GM21576 (cell line): ENCODE measurements at regions not wholly inside any gene's neighbourhood (a gene's known extent, or its start where the extent isn't known, plus 50 kb on each side); places are given as distances from the start of the nearest gene placed in this dataset.
"Not testable (repeated sequence)": the region's sequence is repeated elsewhere in the genome, so short reads cannot be mapped to it uniquely, and the experiment has no call there.

Experiments
- ATAC-seq: cut with Tn5 transposase; IDR thresholded peaks from one replicate; pipeline ENCODE4 v1.9.1; 2021; ENCODE audit warnings: mild to moderate bottlenecking, moderate library complexity; ENCODE audit not compliant: unreplicated experiment

DNA sequence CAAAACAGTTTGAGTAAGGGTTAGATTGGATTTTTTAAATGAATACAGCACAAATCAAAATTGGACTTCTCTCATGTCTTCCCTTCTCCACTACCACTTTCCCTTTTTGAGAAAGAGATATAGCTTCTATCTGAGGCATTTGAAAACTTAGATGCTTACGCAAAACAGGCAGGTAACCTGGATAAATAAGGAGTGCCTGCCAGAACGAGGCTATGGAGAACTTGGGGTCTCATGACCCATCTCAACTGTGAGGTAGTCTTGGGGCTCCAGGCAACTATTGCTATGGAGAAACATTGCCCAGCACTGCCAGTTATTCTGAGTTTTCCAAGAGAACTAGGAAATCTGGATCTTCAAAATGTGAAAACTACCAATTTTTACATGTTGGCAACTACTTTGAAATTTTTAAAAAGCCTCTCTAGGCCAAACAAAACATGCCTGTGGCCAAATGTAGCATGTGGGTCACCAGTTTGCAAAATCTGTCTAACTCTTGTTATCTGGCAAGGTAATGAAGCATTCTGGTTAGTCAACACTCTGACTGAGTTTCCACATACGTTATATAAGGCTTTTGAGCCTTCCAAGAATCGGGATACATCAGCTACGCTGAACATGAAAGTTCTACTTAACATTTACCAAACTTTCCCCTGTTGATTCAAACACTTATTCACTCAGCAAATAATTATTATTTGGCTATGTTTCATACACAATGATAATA is 752.7 kb downstream of the KCNA4 start:
- ATAC-seq, result no peak

DNA sequence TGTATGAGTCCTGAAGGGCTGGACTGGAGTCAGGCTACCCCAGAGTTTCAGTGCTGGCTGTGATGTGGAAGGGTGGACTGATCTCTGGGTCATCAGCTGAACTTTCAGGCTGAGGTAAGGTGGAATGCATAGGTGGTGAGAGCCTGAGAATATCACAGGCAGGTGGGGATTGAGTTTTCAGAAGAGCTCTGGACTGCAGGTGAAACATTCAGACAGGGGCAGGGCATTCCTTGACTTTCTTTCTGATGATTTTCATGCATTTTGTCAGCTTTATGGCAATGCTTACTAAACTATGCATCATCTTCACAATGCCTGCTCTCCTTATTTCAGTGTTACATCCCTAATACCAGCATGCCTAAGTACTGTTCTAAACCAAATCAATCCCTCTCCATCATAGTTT is 755.0 kb downstream of the KCNA4 start:
- ATAC-seq, result no peak

DNA sequence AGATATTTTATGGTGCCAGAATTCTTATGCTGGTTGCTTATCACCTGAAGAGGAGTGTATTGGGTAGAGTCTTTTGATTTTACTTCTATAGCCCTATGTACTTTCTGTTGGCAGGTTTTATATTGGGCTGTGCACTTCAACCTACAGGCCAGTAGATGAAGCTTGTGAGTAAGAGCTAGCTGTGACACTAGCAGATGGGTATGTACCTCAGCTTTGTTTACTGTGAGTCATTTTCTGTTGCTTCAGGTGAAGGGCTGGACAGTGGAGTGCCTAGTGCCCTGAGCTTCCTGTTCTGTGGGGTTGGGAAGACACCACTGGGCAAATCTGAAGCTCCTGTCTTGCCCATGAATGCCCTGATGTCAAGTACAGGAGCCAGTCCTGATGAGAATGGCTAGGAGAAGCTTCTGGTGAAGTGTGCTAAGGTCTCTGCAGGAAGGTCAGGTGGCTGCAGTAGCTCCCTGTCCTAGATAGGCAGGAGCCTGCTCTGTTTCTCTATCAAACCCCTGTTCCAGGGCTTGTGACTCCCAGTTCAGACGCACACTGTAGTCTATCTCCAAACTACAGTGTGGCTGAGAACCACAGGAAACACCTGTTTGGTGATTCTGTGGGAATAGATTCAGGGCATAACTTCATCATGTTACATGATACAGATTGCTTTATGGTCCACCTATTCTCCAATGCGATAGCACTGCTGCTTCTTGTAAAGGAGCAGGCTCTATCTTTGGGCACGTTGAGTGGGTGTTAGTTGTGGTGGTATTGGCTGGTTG is 755.7 kb downstream of the KCNA4 start:
- no peak for ATAC-seq

GRCh38 chr11:29258411-29258810 is 758.4 kb downstream of the KCNA4 start:
- no peak for ATAC-seq

GRCh38 chr11:29256580-29256979 is 760.2 kb downstream of the KCNA4 start:
- ATAC-seq, result no peak

DNA sequence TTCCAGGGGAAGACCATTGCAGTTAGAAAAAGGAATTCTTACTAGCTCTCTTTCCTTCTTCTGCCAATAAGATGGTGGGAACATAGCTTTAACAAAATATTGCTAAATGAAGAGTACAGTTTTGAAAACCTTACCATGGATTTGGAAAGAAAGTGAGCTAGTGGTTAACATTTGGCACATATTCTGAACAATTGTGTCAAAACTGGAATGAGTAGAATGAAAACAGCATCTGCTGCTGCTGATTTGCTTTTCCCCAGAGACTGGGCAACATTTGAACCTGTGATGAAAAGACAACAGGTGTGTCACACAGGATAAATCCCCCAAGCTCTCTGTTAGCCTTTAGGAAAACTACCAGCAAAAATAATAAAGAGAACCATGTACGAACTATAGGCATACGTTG is 761.4 kb downstream of the KCNA4 start:
- ATAC-seq, result no peak

- ATAC-seq, result peak; percentile 75
These were observed 765.1 kb downstream of the KCNA4 start for GRCh38 chr11:29251738-29252137.

- no peak for ATAC-seq
These were observed 767.1 kb downstream of the KCNA4 start for GRCh38 chr11:29249713-29250112.

DNA sequence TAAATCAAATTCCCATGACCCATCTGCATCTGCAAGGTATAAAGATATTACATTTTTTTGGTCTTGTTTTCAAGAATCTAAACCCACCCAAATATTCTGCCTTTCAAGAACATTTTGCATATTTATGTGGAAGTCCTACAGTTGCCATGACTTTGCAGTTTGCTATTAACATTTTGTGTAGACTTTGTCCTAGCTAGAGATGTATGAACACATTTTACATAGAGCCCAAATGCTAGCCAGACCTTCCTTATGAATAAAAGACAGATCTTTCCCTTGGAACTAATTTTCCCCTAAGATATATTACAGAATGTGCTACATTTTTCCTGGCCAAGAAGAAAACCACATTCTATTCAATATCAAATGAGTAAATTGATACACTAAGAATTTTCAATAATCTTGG is 772.5 kb downstream of the KCNA4 start:
- ATAC-seq, result no peak

GRCh38 chr11:29243616-29244015 is 773.2 kb downstream of the KCNA4 start:
- ATAC-seq, result no peak

DNA sequence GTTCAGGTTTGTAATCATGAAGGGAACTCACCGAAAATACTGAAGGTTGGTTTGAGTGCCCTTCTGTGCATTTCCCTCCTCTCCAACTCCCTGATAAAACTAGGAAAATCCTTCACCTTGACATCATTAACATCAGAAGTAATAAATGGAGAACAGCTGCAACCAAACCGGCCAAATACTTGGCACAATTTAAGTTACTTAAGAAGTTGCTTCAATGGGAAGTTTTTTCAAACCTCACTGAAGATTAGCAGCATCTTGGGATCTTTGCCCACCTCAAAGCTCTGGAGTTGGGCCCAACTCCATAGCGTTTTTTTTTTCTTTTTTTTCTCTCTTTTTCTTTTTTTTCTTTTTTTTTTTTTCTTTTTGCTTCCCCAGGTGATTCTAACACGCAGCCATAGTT is 784.8 kb downstream of the KCNA4 start:
- ATAC-seq, result no peak

DNA sequence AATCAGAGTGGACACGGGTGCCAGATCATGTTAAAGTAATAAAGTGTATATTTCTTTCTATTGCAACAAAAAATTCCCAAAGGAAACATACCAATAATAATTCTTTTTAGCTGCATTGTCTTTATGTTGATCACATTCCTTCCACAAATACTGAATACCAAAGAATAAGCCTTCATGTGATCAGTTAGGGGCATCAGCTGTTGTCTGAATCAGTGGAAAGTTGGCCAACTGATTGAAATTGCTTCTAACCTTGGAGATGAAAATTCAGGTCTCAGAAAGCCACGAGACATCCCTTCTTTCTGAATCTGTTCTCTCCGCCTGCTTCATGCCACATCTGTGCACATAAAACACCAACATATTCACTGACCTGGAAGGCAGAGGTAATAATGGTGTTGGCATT is 785.2 kb downstream of the KCNA4 start:
- no peak for ATAC-seq

DNA sequence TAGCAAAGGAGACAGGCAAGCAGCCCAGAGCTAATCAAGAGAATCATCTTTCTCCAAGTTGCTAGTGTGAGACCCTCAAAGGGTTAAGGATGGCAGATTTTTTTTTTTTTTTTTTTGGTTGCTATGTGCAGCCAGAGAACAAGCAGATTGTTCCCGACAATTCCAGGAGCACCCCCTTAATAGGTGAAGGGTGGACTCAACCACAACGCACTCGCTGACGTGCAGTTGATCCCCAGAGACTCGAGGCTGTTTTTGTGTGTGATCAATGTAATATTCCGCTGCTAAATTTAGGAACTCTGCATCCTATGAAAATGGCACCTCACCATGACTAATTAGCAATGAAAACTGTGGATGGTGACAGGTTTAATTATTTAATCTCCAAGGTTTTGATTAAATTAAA is 789.0 kb downstream of the KCNA4 start:
- no peak for ATAC-seq

DNA sequence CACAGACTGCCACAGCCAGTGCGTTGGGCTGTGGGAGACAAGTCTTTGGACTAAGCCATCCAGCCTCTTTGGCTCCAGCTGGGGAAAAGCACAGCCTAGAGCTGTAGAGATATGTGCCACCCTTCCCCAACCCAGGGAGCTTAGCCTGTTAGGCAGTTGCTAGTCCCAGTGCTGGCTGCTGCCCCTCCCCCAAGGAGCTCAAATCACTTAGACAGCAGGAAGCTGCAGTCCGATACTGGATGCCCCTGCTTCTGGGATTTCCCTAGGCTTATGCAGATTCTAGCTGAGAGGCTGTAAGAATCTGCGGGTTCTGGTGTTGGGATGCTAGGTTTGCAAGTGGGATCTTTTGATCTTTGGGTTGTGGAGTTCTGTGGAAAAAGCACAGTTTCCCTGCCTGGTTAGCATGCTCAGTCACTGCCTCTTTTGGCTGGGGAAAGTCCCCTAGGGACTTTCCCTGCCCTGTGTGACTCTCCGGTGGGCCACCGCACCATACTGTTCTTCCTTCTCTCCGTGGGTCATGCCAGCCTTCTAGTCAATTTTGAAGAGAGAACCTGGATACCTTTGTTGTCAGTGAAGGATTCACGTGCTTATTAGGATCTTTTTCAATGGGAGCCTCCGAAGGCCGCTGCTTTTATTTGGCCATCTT is 792.0 kb downstream of the KCNA4 start:
- no peak for ATAC-seq

GRCh38 chr11:29219531-29219930 is 797.3 kb downstream of the KCNA4 start:
- not testable (repeated sequence) for ATAC-seq

DNA sequence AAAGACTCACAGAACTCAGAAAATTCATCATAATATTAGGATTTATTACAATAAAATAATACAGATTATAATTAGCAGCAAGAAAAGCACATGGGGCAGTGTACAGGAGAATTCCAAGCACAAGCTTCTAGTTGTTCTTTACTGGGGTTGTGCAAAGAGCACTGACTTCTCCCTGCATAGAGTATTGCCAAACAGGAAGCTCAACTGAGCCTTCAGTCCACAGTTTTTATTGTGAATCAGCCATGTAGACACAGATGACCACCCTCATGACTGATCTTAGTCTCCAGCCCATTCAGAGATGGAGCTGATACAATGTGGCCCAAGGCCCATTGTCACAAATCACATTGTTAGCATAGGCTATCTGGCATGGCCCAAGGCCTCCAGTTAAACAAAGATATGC is 798.9 kb downstream of the KCNA4 start:
- no peak for ATAC-seq

GRCh38 chr11:29214833-29215232 is 802.0 kb downstream of the KCNA4 start:
- ATAC-seq, result no peak

- no peak for ATAC-seq
These were observed 805.6 kb downstream of the KCNA4 start for GRCh38 chr11:29211202-29211601.

- ATAC-seq, result no peak
These were observed 806.4 kb downstream of the KCNA4 start for GRCh38 chr11:29210426-29210825.

DNA sequence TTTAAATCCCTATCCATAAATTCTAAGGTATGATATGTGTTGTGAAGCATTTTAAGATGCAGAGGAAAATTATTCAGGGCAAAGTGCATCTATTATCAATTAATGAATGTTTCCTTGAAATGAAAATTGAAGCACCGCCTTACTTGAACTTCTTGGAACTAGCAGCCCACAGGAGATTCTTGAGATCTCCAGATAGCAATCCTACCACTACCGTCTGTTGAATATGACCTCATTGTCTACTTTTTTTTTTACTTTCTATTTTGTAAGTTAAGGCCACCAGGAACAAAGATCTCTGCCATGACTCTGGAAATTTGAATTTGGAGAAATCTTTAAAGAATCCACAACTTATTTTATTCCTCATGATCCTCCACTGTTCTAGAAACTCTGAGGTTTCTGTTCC is 808.7 kb downstream of the KCNA4 start:
- ATAC-seq, result no peak

GRCh38 chr11:29200791-29201562 is 815.9 kb downstream of the KCNA4 start:
- no peak for ATAC-seq
